ENCODE measurements at regions not wholly inside any gene's neighbourhood (a gene's known extent, or its start where the extent isn't known, plus 50 kb on each side); places are given as distances from the start of the nearest gene placed in this dataset.

- in situ Hi-C loops (cut with MboI; ENCODE audit: low sequenced_read_pairs): no loop called here
These were observed 81.3 kb upstream of the CCDC28A start for GRCh38 chr6:138692058-138692977.

- in situ Hi-C loops (cut with MboI; ENCODE audit: low sequenced_read_pairs): no loop called here
These were observed 80.3 kb upstream of the CCDC28A start for GRCh38 chr6:138692978-138693909.

- in situ Hi-C loops (cut with MboI; ENCODE audit: low sequenced_read_pairs): no loop called here
These were observed 78.4 kb upstream of the CCDC28A start for GRCh38 chr6:138695193-138695592.

GRCh38 chr6:138714493-138714892 is 59.1 kb upstream of the CCDC28A start:
- in situ Hi-C loops (cut with MboI; ENCODE audit: low sequenced_read_pairs): no loop called here

- in situ Hi-C loops (cut with MboI; ENCODE audit: low sequenced_read_pairs): no loop called here
These were observed 57.6 kb upstream of the CCDC28A start for GRCh38 chr6:138716013-138716412.

GRCh38 chr6:138716971-138717665 is 56.5 kb upstream of the CCDC28A start:
- in situ Hi-C loops (cut with MboI; ENCODE audit: low sequenced_read_pairs): no loop called here

GRCh38 chr6:138719011-138719635 is 54.4 kb upstream of the CCDC28A start:
- in situ Hi-C loops (cut with MboI; ENCODE audit: low sequenced_read_pairs): no loop called here

GRCh38 chr6:138719744-138720143 is 53.8 kb upstream of the CCDC28A start:
- in situ Hi-C loops (cut with MboI; ENCODE audit: low sequenced_read_pairs): no loop called here

- in situ Hi-C loops (cut with MboI; ENCODE audit: low sequenced_read_pairs): no loop called here
These were observed 50.9 kb upstream of the CCDC28A start for GRCh38 chr6:138722425-138723371.

Measured in HL-60/S4 treated with phorbol 12-myristate 13-acetate at 8.2 ng/mL for 4 days and 3 days (cell line).